A549 (cell line): ENCODE measurements at regions not wholly inside any gene's neighbourhood (a gene's known extent, or its start where the extent isn't known, plus 50 kb on each side); places are given as distances from the start of the nearest gene placed in this dataset.

ENCODE experiments used
- ATAC-seq, 2 experiments: fragments of 200-7000 bp in 1 of 2; fragments of >200 bp in 1 of 2; cut with Nextera tagmentation in 1 of 2; cut with Tn5 transposase in 1 of 2; 3 replicates each; pipeline versions ENCODE4 v1.8.0 to v1.9.1; 2018 to 2020; ENCODE audit warnings: mild to moderate bottlenecking in 1 of 2, moderate library complexity in 1 of 2
- CTCF ChIA-PET: fragments of 300-600 bp; sonication (Branson Sonifier 250); formaldehyde crosslinking; extraction: SDS; loops from one replicate; lab custom pipeline; 2021; ENCODE audit warnings: antibody characterized with exemption, inconsistent platforms; lab: Yijun Ruan, JAX
- POLR2A ChIA-PET: fragments of 350-600 bp; formaldehyde crosslinking; extraction: SDS; loops from one replicate; lab custom pipeline; 2021; ENCODE audit warnings: antibody characterized with exemption, inconsistent platforms; lab: Yijun Ruan, JAX
- DNase-seq, 2 experiments: peaks; one replicate each; pipeline versions ENCODE4 v3.0.0 to v3.0.0-alpha.2; 2011 to 2016; ENCODE audit warnings: low read depth in 1 of 2, low spot score in 1 of 2
- FAIRE-seq: peaks from 2 replicates; lab custom pipeline; 2011; peaks lifted over from hg19 to GRCh38; lab: Jason Lieb, UNC
- H3K27ac ChIP-seq, 2 experiments: fragments of >200 bp; sonication (Bioruptor Twin); formaldehyde crosslinking; 3 replicates each; pipeline ENCODE4 v1.5.1; 2016 to 2017
- H3K4me1 ChIP-seq: fragments of >200 bp; sonication (Bioruptor Twin); formaldehyde crosslinking; 3 replicates; pipeline ENCODE4 v1.6.1; 2016
- H3K4me2 ChIP-seq: fragments of >200 bp; sonication (Bioruptor Twin); formaldehyde crosslinking; 3 replicates; pipeline ENCODE4 v1.6.1; 2016
- H3K4me3 ChIP-seq: fragments of >200 bp; sonication (Bioruptor Twin); formaldehyde crosslinking; 3 replicates; pipeline ENCODE4 v1.5.1; 2016
- H3K9me3 ChIP-seq: fragments of >200 bp; sonication (Bioruptor Twin); formaldehyde crosslinking; 3 replicates; pipeline ENCODE4 v1.6.1; 2016
- CBX8 ChIP-seq: fragments of 200-600 bp; sonication (generic); IDR thresholded peaks from 2 replicates; pipeline ENCODE4 v1.6.1; 2016
- CEBPB ChIP-seq, 2 experiments: fragments of >200 bp in 1 of 2; sonication (Bioruptor Twin) in 1 of 2; formaldehyde crosslinking in 1 of 2; IDR thresholded peaks; 2 replicates each; pipeline ENCODE4 v1.6.1; 2012 to 2016
- CHD2 ChIP-seq: fragments of 150-350 bp; IDR thresholded peaks from 2 replicates; pipeline ENCODE4 v1.6.1; 2014; ENCODE audit warnings: low read length; ENCODE audit not compliant: partially characterized antibody
- CTCF ChIP-seq: fragments of >200 bp; sonication (Bioruptor Twin); formaldehyde crosslinking; IDR thresholded peaks from 3 replicates; pipeline ENCODE4 v1.5.1; 2016
- ESRRA ChIP-seq: fragments of 150-350 bp; IDR thresholded peaks from 2 replicates; pipeline ENCODE4 v1.6.1; 2014; ENCODE audit warnings: mild to moderate bottlenecking, low read length, borderline replicate concordance
- FOSB ChIP-seq: fragments of 250-450 bp; sonication (Bioruptor Pico); IDR thresholded peaks from 2 replicates; pipeline ENCODE4 v1.5.0; 2020; ENCODE audit warnings: mild to moderate bottlenecking, moderate library complexity
- FOXS1 ChIP-seq: fragments of 250-450 bp; sonication (Bioruptor Pico); IDR thresholded peaks from 2 replicates; pipeline ENCODE4 v1.5.0; 2020; ENCODE audit warnings: mild to moderate bottlenecking, moderate library complexity
- HEYL ChIP-seq: fragments of 250-450 bp; sonication (Bioruptor Pico); IDR thresholded peaks from 2 replicates; pipeline ENCODE4 v1.8.0; 2021; ENCODE audit warnings: mild to moderate bottlenecking, moderate library complexity
- HOXA7 ChIP-seq: fragments of 250-450 bp; sonication (Bioruptor Pico); IDR thresholded peaks from 2 replicates; pipeline ENCODE4 v1.5.0; 2020; ENCODE audit warnings: mild to moderate bottlenecking, moderate library complexity
- HOXB13 ChIP-seq: fragments of 250-450 bp; sonication (Bioruptor Pico); IDR thresholded peaks from 2 replicates; pipeline ENCODE4 v1.5.0; 2020; ENCODE audit warnings: low read depth, mild to moderate bottlenecking, moderate library complexity
- HOXB5 ChIP-seq: fragments of 250-450 bp; sonication (Bioruptor Pico); IDR thresholded peaks from 2 replicates; pipeline ENCODE4 v1.5.0; 2020; ENCODE audit warnings: mild to moderate bottlenecking, moderate library complexity
- JUN ChIP-seq, 2 experiments: fragments of >200 bp; sonication (Bioruptor Twin); formaldehyde crosslinking; IDR thresholded peaks; 2 replicates in 1 of 2; 3 replicates in 1 of 2; pipeline ENCODE4 v1.6.1; 2016 to 2017
- KDM1A ChIP-seq: fragments of 200-600 bp; sonication (generic); IDR thresholded peaks from 2 replicates; pipeline ENCODE4 v1.6.1; 2016; ENCODE audit warnings: low read depth, mild to moderate bottlenecking
- MYC ChIP-seq: IDR thresholded peaks from 2 replicates; pipeline ENCODE4 v1.6.1; 2012; ENCODE audit warnings: mild to moderate bottlenecking, inconsistent platforms, low read length, improper control_type of control experiment, borderline replicate concordance
- POLR2AphosphoS2 ChIP-seq: conservative IDR thresholded peaks from 2 replicates; pipeline ENCODE4 v1.6.1; 2012; ENCODE audit warnings: low read length, improper control_type of control experiment, inconsistent platforms
- RARB ChIP-seq: fragments of 250-450 bp; sonication (Bioruptor Pico); IDR thresholded peaks from 2 replicates; pipeline ENCODE4 v1.8.0; 2021; ENCODE audit warnings: mild to moderate bottlenecking, moderate library complexity
- RNF2 ChIP-seq: fragments of 200-600 bp; sonication (generic); IDR thresholded peaks from 2 replicates; pipeline ENCODE4 v1.6.1; 2016; ENCODE audit warnings: low read depth, mild to moderate bottlenecking, antibody characterized with exemption, moderate library complexity, borderline replicate concordance
- TFCP2L1 ChIP-seq: fragments of 250-450 bp; sonication (Bioruptor Pico); IDR thresholded peaks from 2 replicates; pipeline ENCODE4 v1.5.0; 2021; ENCODE audit warnings: mild to moderate bottlenecking
- ZC3H11A ChIP-seq: fragments of 450-650 bp; IDR thresholded peaks from 2 replicates; pipeline ENCODE4 v1.6.1; 2014; ENCODE audit warnings: antibody characterized with exemption, mild to moderate bottlenecking
- ZFP36 ChIP-seq: fragments of 450-650 bp; IDR thresholded peaks from 2 replicates; pipeline ENCODE4 v1.6.1; 2014; ENCODE audit warnings: borderline replicate concordance; ENCODE audit not compliant: partially characterized antibody
- ZNF302 ChIP-seq: fragments of 250-450 bp; sonication (Bioruptor Pico); IDR thresholded peaks from 2 replicates; pipeline ENCODE4 v1.9.0; 2021; ENCODE audit warnings: inconsistent platforms, mild to moderate bottlenecking, moderate library complexity
- WGBS: methylation state at CpG from one replicate; pipeline ENCODE4 v1.1.6; 2017; ENCODE audit errors: missing lambda C conversion rate; 5-methylcytosine and 5-hydroxymethylcytosine counted together
- TF ChIP-seq, protein P1 (sequence below): IDR thresholded peaks from 2 replicates; pipeline ENCODE4 v1.6.1; 2012; ENCODE audit warnings: low read depth, borderline replicate concordance
- TF ChIP-seq, protein P2 (sequence below): fragments of >200 bp; sonication (Bioruptor Twin); formaldehyde crosslinking; IDR thresholded peaks from 2 replicates; pipeline ENCODE4 v1.6.1; 2016
- TF ChIP-seq, protein P3 (sequence below): IDR thresholded peaks from 2 replicates; pipeline ENCODE4 v1.6.1; 2012
- TF ChIP-seq, protein P4 (sequence below): fragments of 200-600 bp; sonication (generic); IDR thresholded peaks from 2 replicates; pipeline ENCODE4 v1.6.1; 2016; ENCODE audit warnings: antibody characterized with exemption, mild to moderate bottlenecking, moderate library complexity

DNA sequence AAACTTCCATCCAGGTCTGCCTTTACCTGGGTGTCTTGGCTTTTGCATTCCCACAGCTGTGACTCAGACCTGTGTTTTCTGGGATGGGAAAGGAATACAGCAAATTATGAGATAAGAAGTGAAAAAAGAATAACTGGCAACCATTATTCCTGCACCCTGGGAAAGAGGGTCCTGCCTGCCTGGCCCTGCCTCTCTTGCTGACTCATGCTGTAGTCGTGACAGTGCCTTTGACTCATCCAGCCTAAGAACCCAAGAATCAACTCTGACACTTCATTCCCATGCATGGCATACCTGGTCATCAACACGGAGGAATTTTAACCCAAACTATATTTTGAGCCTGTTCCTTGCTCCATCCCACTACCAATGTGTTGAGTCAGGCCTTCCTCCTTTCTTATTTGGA, 185.4 kb upstream of the SERP2 start (continued):
- TF ChIP-seq, protein P1, sequence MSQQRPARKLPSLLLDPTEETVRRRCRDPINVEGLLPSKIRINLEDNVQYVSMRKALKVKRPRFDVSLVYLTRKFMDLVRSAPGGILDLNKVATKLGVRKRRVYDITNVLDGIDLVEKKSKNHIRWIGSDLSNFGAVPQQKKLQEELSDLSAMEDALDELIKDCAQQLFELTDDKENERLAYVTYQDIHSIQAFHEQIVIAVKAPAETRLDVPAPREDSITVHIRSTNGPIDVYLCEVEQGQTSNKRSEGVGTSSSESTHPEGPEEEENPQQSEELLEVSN: no peak

DNA sequence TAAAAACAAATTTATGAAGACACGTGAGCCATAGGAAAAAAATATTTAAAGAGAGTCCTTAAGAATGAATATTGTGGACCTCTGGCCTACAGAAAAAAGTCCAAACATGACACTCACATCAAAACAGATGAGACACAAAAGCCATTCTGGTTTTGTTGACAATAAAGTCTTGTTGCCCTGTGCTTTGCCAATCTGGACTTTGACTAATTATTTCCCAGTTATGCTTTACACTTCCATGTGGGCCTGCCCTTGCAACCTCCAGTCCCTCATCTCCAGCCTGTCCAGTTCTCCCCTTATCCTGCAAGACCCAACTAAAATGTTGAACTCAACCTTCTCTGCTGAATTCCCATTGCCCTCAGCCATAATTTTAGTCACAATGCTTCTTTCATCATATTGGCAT, 184.5 kb upstream of the SERP2 start:
- DNase-seq: no peak
- CTCF ChIA-PET: no interaction called here
- POLR2A ChIA-PET: no interaction called here
- Histone ChIP-seq H3K9me3 (no peaks in the 10 kb centered on the region; the same call in 2 of the 3 replicates), H3K4me3 (no peak overlapping the region), H3K27ac (peak overlapping the region; percentile 68 to 83), H3K4me2 (no peak overlapping the region; the same call in 2 of the 3 replicates), H3K4me1 (peaks cover 22% of the 10 kb centered on the region)
- no peak for ATAC-seq
- FAIRE-seq: no peak
- no peak for TF ChIP-seq HOXB5 (CRISPR knock-in tag)
- no peak for TF ChIP-seq TFCP2L1
- TF ChIP-seq POLR2AphosphoS2: no peak
- TF ChIP-seq RNF2: no peak
- TF ChIP-seq, protein P2, sequence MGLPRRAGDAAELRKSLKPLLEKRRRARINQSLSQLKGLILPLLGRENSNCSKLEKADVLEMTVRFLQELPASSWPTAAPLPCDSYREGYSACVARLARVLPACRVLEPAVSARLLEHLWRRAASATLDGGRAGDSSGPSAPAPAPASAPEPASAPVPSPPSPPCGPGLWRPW: no peak
- TF ChIP-seq ZFP36: no peak
- no peak for TF ChIP-seq FOSB
- no peak for TF ChIP-seq ZNF302 (CRISPR knock-in tag)
- WGBS: 86% methylated on average over 1 of the region's 1 CpG

DNA sequence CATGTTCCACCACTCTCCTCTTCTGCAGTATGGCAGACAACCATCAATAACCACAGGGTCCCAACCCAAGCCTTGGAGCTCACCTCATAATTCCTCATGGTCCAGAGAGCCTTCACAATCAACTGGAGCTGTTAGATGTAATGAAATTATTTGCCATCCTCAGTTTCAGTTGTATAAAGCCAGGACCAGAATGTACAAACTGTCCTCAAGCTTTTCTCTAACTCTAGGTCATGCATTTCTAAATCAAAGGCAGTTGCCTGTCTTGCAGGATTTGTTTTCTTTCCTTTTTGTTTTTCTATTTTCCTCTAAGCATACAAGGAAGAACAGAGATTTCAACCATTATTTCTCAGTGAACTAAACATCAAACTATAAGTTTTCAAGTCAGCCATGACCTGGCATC, 182.5 kb upstream of the SERP2 start:
- POLR2A ChIA-PET: no interaction called here
- DNase-seq: no peak
- no peak overlapping the region for H3K4me2 ChIP-seq
- no peak for ATAC-seq
- TF ChIP-seq HEYL: no peak
- H3K4me3 ChIP-seq: no peak overlapping the region
- peaks cover 22% of the 10 kb centered on the region for H3K4me1 ChIP-seq
- no peak for FAIRE-seq
- H3K9me3 ChIP-seq: no peaks in the 10 kb centered on the region
- 0 out of 6 replicates have a peak overlapping the region, but pooled peaks of 1 of the 2 experiments have one; percentile 40 for H3K27ac ChIP-seq
- CTCF ChIA-PET: interaction anchor here (1.0 to 1.4 kb wide), 3 partner anchors 38 to 283 kb away, joined by 3 to 4 read pairs (median 4); no protein-coding TSS in a partner anchor

GRCh38 chr13:44191504-44192171, 182.0 kb upstream of the SERP2 start:
- no peak for FAIRE-seq
- no peaks in the 10 kb centered on the region for H3K9me3 ChIP-seq
- peaks cover 22% of the 10 kb centered on the region for H3K4me1 ChIP-seq
- H3K4me2 ChIP-seq: no peak overlapping the region
- H3K4me3 ChIP-seq: no peak overlapping the region
- peak overlapping the region in 1 of 2 experiments; percentile 40; a peak in 3 of 6 replicates for H3K27ac ChIP-seq
- ChIA-PET POLR2A (no interaction called here), CTCF (interaction anchor here (1.0 to 1.4 kb wide), 4 partner anchors 10 to 283 kb away, joined by 3 to 5 read pairs (median 4); no protein-coding TSS in a partner anchor)
- 66% methylated on average over 15 of the region's 15 CpGs for WGBS
- DNase-seq: peak in 1 of 2 experiments; percentile 71
- peak in 1 of 2 experiments; percentile 87; a peak in 3 of 6 replicates for ATAC-seq
- TF ChIP-seq CEBPB (IDR thresholded peaks at IDR 0.05) (peak; percentile 54 to 92; a peak in 3 of 4 replicates), HOXB13 (CRISPR knock-in tag) (no peak), ESRRA (no peak), MYC (no peak), HOXA7 (CRISPR knock-in tag) (no peak), RARB (CRISPR knock-in tag) (no peak), ZC3H11A (no peak), FOSB (no peak), CBX8 (no peak), KDM1A (no peak), CTCF (peak; percentile 23; the same call in 2 of the 3 replicates), FOXS1 (CRISPR knock-in tag) (no peak), CHD2 (no peak), JUN (IDR thresholded peaks at IDR 0.05) (no peak)
- TF ChIP-seq, protein P3, sequence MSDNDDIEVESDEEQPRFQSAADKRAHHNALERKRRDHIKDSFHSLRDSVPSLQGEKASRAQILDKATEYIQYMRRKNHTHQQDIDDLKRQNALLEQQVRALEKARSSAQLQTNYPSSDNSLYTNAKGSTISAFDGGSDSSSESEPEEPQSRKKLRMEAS: no peak
- TF ChIP-seq, protein P4, sequence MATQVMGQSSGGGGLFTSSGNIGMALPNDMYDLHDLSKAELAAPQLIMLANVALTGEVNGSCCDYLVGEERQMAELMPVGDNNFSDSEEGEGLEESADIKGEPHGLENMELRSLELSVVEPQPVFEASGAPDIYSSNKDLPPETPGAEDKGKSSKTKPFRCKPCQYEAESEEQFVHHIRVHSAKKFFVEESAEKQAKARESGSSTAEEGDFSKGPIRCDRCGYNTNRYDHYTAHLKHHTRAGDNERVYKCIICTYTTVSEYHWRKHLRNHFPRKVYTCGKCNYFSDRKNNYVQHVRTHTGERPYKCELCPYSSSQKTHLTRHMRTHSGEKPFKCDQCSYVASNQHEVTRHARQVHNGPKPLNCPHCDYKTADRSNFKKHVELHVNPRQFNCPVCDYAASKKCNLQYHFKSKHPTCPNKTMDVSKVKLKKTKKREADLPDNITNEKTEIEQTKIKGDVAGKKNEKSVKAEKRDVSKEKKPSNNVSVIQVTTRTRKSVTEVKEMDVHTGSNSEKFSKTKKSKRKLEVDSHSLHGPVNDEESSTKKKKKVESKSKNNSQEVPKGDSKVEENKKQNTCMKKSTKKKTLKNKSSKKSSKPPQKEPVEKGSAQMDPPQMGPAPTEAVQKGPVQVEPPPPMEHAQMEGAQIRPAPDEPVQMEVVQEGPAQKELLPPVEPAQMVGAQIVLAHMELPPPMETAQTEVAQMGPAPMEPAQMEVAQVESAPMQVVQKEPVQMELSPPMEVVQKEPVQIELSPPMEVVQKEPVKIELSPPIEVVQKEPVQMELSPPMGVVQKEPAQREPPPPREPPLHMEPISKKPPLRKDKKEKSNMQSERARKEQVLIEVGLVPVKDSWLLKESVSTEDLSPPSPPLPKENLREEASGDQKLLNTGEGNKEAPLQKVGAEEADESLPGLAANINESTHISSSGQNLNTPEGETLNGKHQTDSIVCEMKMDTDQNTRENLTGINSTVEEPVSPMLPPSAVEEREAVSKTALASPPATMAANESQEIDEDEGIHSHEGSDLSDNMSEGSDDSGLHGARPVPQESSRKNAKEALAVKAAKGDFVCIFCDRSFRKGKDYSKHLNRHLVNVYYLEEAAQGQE: no peak
- TF ChIP-seq, protein P2: no peak
